ENCODE measurements at regions not wholly inside any gene's neighbourhood (a gene's known extent, or its start where the extent isn't known, plus 50 kb on each side); places are given as distances from the start of the nearest gene placed in this dataset.

- no peak for TF ChIP-seq CTCF (conservative IDR thresholded peaks at IDR 0.05; ENCODE audit: low read depth in 2 of 2)
- TF ChIP-seq POLR2AphosphoS5 (IDR thresholded peaks at IDR 0.05; ENCODE audit: low read depth): no peak
- TF ChIP-seq ZNF114 (CRISPR knock-in tag; IDR thresholded peaks at IDR 0.05): no peak
- TF ChIP-seq EZH2 (IDR thresholded peaks at IDR 0.05; ENCODE audit: low read depth, unreplicated experiment): no peak
- TF ChIP-seq JUNB (IDR thresholded peaks at IDR 0.05; ENCODE audit: unreplicated experiment): no peak
- no peak for TF ChIP-seq REST (IDR thresholded peaks at IDR 0.05; ENCODE audit: unreplicated experiment)
Measured at GRCh38 chr5:142216931-142217330, 107.9 kb downstream of the SPRY4 start.

All from GM23338 (cell line).